HCT116 (cell line): ENCODE measurements at regions not wholly inside any gene's neighbourhood (a gene's known extent, or its start where the extent isn't known, plus 50 kb on each side); places are given as distances from the start of the nearest gene placed in this dataset.

Experiments used
- ATAC-seq: fragments of 200-7000 bp; cut with Tn5 transposase; 2 replicates; pipeline ENCODE4 v1.9.1; 2020; ENCODE audit warnings: mild to moderate bottlenecking, moderate library complexity
- BruUV-seq: library from RNA; stranded (reverse); fragments of 400-500 nt; replicated peaks from 2 replicates; lab custom pipeline; 2021; lab: Mats Ljungman, UMichigan
- CTCF ChIA-PET: fragments of 300-600 bp; sonication (Branson Sonifier 250); formaldehyde crosslinking; loops from one replicate; lab custom pipeline; 2021; ENCODE audit warnings: antibody characterized with exemption; lab: Charles Lee
- POLR2A ChIA-PET: fragments of 300-600, 350-600 bp; sonication (Branson Sonifier 250); formaldehyde crosslinking; loops from one replicate; lab custom pipeline; 2021; ENCODE audit warnings: antibody characterized with exemption; lab: Charles Lee
- RAD21 ChIA-PET, 2 experiments: fragments of 300-600 bp; sonication (Branson Sonifier 250); formaldehyde crosslinking; loops; one replicate each; lab custom pipeline; 2023; ENCODE audit warnings: low total read pairs in 2 of 2; ENCODE audit not compliant: uncharacterized antibody in 2 of 2, unreplicated experiment in 2 of 2, low non-redundant PET in 1 of 2; lab: Charles Lee
- DNase-seq: peaks from one replicate; pipeline ENCODE4 v3.0.0-alpha.2; 2010; ENCODE audit warnings: low read depth, low spot score
- H2AFZ ChIP-seq: fragments of 200-600 bp; shearing (Covaris generic), sonication (generic); 2 replicates; pipeline ENCODE4 v1.6.1; 2017; ENCODE audit warnings: low read depth, mixed run types, mixed read lengths, antibody characterized with exemption, low read length; ENCODE audit not compliant: poor library complexity, severe bottlenecking
- H3K27ac ChIP-seq: 2 replicates; pipeline ENCODE4 v1.5.1; 2012; ENCODE audit warnings: low read depth, low read length
- H3K27me3 ChIP-seq: fragments of 200-600 bp; sonication (generic); 2 replicates; pipeline ENCODE4 v1.6.1; 2016; ENCODE audit warnings: mixed run types, low read length, mixed read lengths; ENCODE audit not compliant: insufficient read depth
- H3K36me3 ChIP-seq, 2 experiments: fragments of 200-500 bp in 1 of 2; fragments of 200-600 bp in 1 of 2; sonication (Bioruptor generic) in 1 of 2; sonication (generic) in 1 of 2; 2 replicates each; pipeline versions ENCODE4 v1.5.1 to v1.6.1; 2014 to 2016; ENCODE audit warnings: low read length in 2 of 2, inconsistent platforms in 1 of 2, mixed read lengths in 1 of 2, mixed run types in 1 of 2; ENCODE audit not compliant: insufficient read depth in 2 of 2, control insufficient read depth in 1 of 2
- H3K4me1 ChIP-seq, 2 experiments: fragments of 200-600 bp in 1 of 2; sonication (generic) in 1 of 2; 2 replicates each; pipeline versions ENCODE4 v1.5.1 to v1.6.1; 2012 to 2017; ENCODE audit warnings: low read length in 2 of 2, inconsistent platforms in 1 of 2, mild to moderate bottlenecking in 1 of 2, mixed read lengths in 1 of 2, mixed run types in 1 of 2, moderate library complexity in 1 of 2; ENCODE audit not compliant: insufficient read depth in 2 of 2, control insufficient read depth in 1 of 2
- H3K4me2 ChIP-seq: fragments of 200-600 bp; sonication (generic); 2 replicates; pipeline ENCODE4 v1.6.1; 2017; ENCODE audit warnings: mixed run types, low read length, mixed read lengths
- H3K4me3 ChIP-seq, 2 experiments: fragments of 200-600 bp in 1 of 2; sonication (generic) in 1 of 2; replicated peaks in 1 of 2; 2 replicates each; pipeline ENCODE4 v1.5.1; 2011 to 2016; ENCODE audit warnings: low read length in 2 of 2, control low read depth in 1 of 2, low read depth in 1 of 2, mild to moderate bottlenecking in 1 of 2, mixed read lengths in 1 of 2, mixed run types in 1 of 2
- H3K79me2 ChIP-seq: fragments of 200-600 bp; sonication (generic); 2 replicates; pipeline ENCODE4 v1.6.1; 2017; ENCODE audit warnings: mild to moderate bottlenecking, mixed run types, low read length, moderate library complexity, mixed read lengths; ENCODE audit not compliant: insufficient read depth
- H3K9ac ChIP-seq: fragments of 200-600 bp; sonication (generic); 2 replicates; pipeline ENCODE4 v1.6.1; 2016; ENCODE audit warnings: low read length, mixed read lengths
- H3K9me2 ChIP-seq: fragments of 200-600 bp; sonication (generic), shearing (Covaris generic); 2 replicates; pipeline ENCODE4 v1.6.1; 2017; ENCODE audit warnings: mixed run types, mild to moderate bottlenecking, moderate library complexity; ENCODE audit not compliant: insufficient read depth
- H3K9me3 ChIP-seq, 2 experiments: fragments of 200-500 bp in 1 of 2; fragments of 200-600 bp in 1 of 2; sonication (Bioruptor generic) in 1 of 2; sonication (generic) in 1 of 2; 2 replicates each; pipeline ENCODE4 v1.6.1; 2014 to 2017; ENCODE audit warnings: low read length in 2 of 2, mixed read lengths in 2 of 2, inconsistent platforms in 1 of 2, low read depth in 1 of 2, mild to moderate bottlenecking in 1 of 2, mixed run types in 1 of 2, moderate library complexity in 1 of 2; ENCODE audit not compliant: control insufficient read depth in 1 of 2, insufficient read depth in 1 of 2
- H4K20me1 ChIP-seq: fragments of 200-600 bp; sonication (generic), shearing (Covaris generic); 2 replicates; pipeline ENCODE4 v1.6.1; 2017; ENCODE audit warnings: mixed run types, mild to moderate bottlenecking, moderate library complexity; ENCODE audit not compliant: insufficient read depth
- CEBPB ChIP-seq: IDR thresholded peaks from 2 replicates; pipeline ENCODE4 v1.6.1; 2012; ENCODE audit warnings: low read depth
- ELF1 ChIP-seq: IDR thresholded peaks from 2 replicates; pipeline ENCODE4 v1.6.1; 2012; ENCODE audit warnings: low read depth, borderline replicate concordance
- EZH2phosphoT487 ChIP-seq: fragments of 200-600 bp; IDR thresholded peaks from 2 replicates; pipeline ENCODE4 v1.6.1; 2018; ENCODE audit warnings: antibody characterized with exemption, borderline replicate concordance
- JUND ChIP-seq: IDR thresholded peaks from 2 replicates; pipeline ENCODE4 v1.6.1; 2012
- intact Hi-C: fragments of 100-400 bp; cut with micrococcal nuclease; formaldehyde crosslinking; loops from 2 replicates; pipeline ENCODE4 v1.10.0; 2022
- TF ChIP-seq, protein P1 (sequence below): IDR thresholded peaks from 2 replicates; pipeline ENCODE4 v1.6.1; 2012

DNA sequence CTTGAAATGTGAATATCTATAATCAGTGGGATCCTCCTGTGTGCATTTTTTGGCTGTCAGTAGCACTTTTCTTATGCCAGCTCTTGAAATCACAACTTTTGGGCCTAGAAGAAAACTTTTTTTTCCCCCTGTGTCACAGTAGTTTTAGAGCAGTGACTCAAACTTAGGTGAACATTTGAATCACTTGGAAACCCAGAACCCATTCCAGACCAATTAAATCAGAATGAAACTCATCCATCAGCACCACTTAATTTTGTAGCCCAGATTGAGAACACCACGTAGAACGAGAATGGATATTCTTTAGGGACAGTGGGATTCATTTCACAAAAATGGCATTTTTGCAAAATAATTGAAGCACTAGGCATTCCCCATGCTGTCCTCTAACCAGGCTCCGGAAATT lies 224.8 kb upstream of the NANOGP8 start:
- Histone ChIP-seq H3K9ac (no peak overlapping the region), H3K27ac (no peak overlapping the region), H3K36me3 (no peaks in the 10 kb centered on the region), H3K79me2 (no peaks in the 10 kb centered on the region), H2AFZ (no peak overlapping the region), H3K9me3 (no peaks in the 10 kb centered on the region), H3K27me3 (no peaks in the 10 kb centered on the region), H3K4me1 (peaks cover 19 to 22% of the 10 kb centered on the region in 2 experiments), H3K9me2 (no peaks in the 10 kb centered on the region), H3K4me2 (no peak overlapping the region), H4K20me1 (no peaks in the 10 kb centered on the region), H3K4me3 (no peak overlapping the region)
- intact Hi-C loops = no loop called here
- ChIA-PET CTCF (interaction anchor here (0.9 kb wide), 1 partner anchor 135 kb away, joined by 3 read pairs; no protein-coding TSS in a partner anchor), POLR2A (no interaction called here), RAD21 (no interaction called here)
- no peak for ATAC-seq
- TF ChIP-seq JUND (no peak), CEBPB (no peak), EZH2phosphoT487 (no peak)
- DNase-seq = no peak
- no TSS peak for BruUV-seq

- H3K27me3 ChIP-seq = no peaks in the 10 kb centered on the region
- no peak overlapping the region for H3K4me3 ChIP-seq
- intact Hi-C loops = no loop called here
- no peaks in the 10 kb centered on the region for H3K79me2 ChIP-seq
- no peak overlapping the region for H3K9ac ChIP-seq
- RAD21 ChIA-PET = no interaction called here
- POLR2A ChIA-PET = no interaction called here
- TF ChIP-seq, protein P1, sequence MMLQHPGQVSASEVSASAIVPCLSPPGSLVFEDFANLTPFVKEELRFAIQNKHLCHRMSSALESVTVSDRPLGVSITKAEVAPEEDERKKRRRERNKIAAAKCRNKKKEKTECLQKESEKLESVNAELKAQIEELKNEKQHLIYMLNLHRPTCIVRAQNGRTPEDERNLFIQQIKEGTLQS = no peak
- TF ChIP-seq ELF1 (no peak), CEBPB (no peak)
- H3K4me2 ChIP-seq = no peak overlapping the region
- H3K9me2 ChIP-seq = no peaks in the 10 kb centered on the region
- peaks cover 19 to 28% of the 10 kb centered on the region in 2 experiments for H3K4me1 ChIP-seq
- H3K36me3 ChIP-seq = no peaks in the 10 kb centered on the region
- DNase-seq = no peak
- ATAC-seq = no peak
- no peak overlapping the region for H3K27ac ChIP-seq
- CTCF ChIA-PET = interaction anchor here (1.1 kb wide), 1 partner anchor 20 kb away, joined by 4 read pairs; no protein-coding TSS in a partner anchor
- no peaks in the 10 kb centered on the region for H4K20me1 ChIP-seq
- no peak overlapping the region for H2AFZ ChIP-seq
- BruUV-seq = no TSS peak
- no peaks in the 10 kb centered on the region for H3K9me3 ChIP-seq
Observed at GRCh38 chr15:35308802-35309201, 223.7 kb upstream of the NANOGP8 start.
